NT2/D1 (cell line): ENCODE measurements at regions not wholly inside any gene's neighbourhood (a gene's known extent, or its start where the extent isn't known, plus 50 kb on each side); places are given as distances from the start of the nearest gene placed in this dataset.
"Not testable (repeated sequence)": the region's sequence is repeated elsewhere in the genome, so short reads cannot be mapped to it uniquely, and the experiment has no call there.

ENCODE experiments used
- DNase-seq: peaks from one replicate; pipeline ENCODE4 v3.0.0-alpha.2; 2011; ENCODE audit warnings: low read depth, low spot score
- H3K27me3 ChIP-seq: 2 replicates; pipeline ENCODE4 v1.6.0; 2011; ENCODE audit warnings: mild to moderate bottlenecking; ENCODE audit not compliant: insufficient read length, insufficient read depth
- H3K36me3 ChIP-seq: 2 replicates; pipeline ENCODE4 v1.6.1; 2011; ENCODE audit warnings: mild to moderate bottlenecking, low read length, mixed read lengths; ENCODE audit not compliant: insufficient read depth, insufficient read length
- H3K4me1 ChIP-seq: 2 replicates; pipeline ENCODE4 v1.5.1; 2011; ENCODE audit not compliant: insufficient read depth, insufficient read length
- H3K4me3 ChIP-seq: 2 replicates; pipeline ENCODE4 v1.5.1; 2011; ENCODE audit warnings: low read depth; ENCODE audit not compliant: insufficient read length
- H3K9ac ChIP-seq: 2 replicates; pipeline ENCODE4 v1.6.0; 2011; ENCODE audit warnings: low read depth; ENCODE audit not compliant: insufficient read length
- H3K9me3 ChIP-seq: 2 replicates; pipeline ENCODE4 v1.5.1; 2011; ENCODE audit warnings: mild to moderate bottlenecking, low read length; ENCODE audit not compliant: insufficient read depth
- SUZ12 ChIP-seq: IDR thresholded peaks from 2 replicates; pipeline ENCODE4 v1.6.1; 2011; ENCODE audit not compliant: insufficient read length, insufficient read depth; ENCODE audit errors: extremely low read depth
- YY1 ChIP-seq: IDR thresholded peaks from 2 replicates; pipeline ENCODE4 v1.6.1; 2011; ENCODE audit not compliant: insufficient read length, insufficient read depth
- ZNF274 ChIP-seq: IDR thresholded peaks from 2 replicates; pipeline ENCODE4 v1.6.1; 2011; ENCODE audit warnings: mild to moderate bottlenecking, low read depth, low read length

GRCh38 chr21:15300131-15300530, 235.3 kb upstream of the NRIP1 start:
- TF ChIP-seq ZNF274: no peak
- TF ChIP-seq SUZ12: no peak
- TF ChIP-seq YY1: no peak
- Histone ChIP-seq H3K9me3 (peaks cover 24% of the 10 kb centered on the region), H3K4me1 (no peaks in the 10 kb centered on the region), H3K4me3 (no peak overlapping the region), H3K36me3 (no peaks in the 10 kb centered on the region), H3K27me3 (no peaks in the 10 kb centered on the region), H3K9ac (no peak overlapping the region)
- DNase-seq: no peak

- TF ChIP-seq SUZ12 (no peak), ZNF274 (no peak), YY1 (no peak)
- no peaks in the 10 kb centered on the region for H3K36me3 ChIP-seq
- no peak for DNase-seq
- no peaks in the 10 kb centered on the region for H3K27me3 ChIP-seq
- peaks cover 31% of the 10 kb centered on the region for H3K9me3 ChIP-seq
- H3K9ac ChIP-seq: no peak overlapping the region
- no peaks in the 10 kb centered on the region for H3K4me1 ChIP-seq
- H3K4me3 ChIP-seq: no peak overlapping the region
Measured at GRCh38 chr21:15301014-15301413, 236.2 kb upstream of the NRIP1 start.

GRCh38 chr21:15301736-15302135, 236.9 kb upstream of the NRIP1 start:
- Histone ChIP-seq H3K27me3 (no peaks in the 10 kb centered on the region), H3K4me3 (no peak overlapping the region), H3K4me1 (no peaks in the 10 kb centered on the region), H3K9ac (no peak overlapping the region), H3K9me3 (peaks cover 32% of the 10 kb centered on the region), H3K36me3 (no peaks in the 10 kb centered on the region)
- TF ChIP-seq SUZ12: no peak
- no peak for TF ChIP-seq ZNF274
- no peak for TF ChIP-seq YY1
- DNase-seq: no peak

GRCh38 chr21:15306271-15306670, 241.5 kb upstream of the NRIP1 start:
- Histone ChIP-seq H3K27me3 (no peaks in the 10 kb centered on the region), H3K9ac (no peak overlapping the region), H3K9me3 (peaks cover 18% of the 10 kb centered on the region), H3K36me3 (no peaks in the 10 kb centered on the region), H3K4me3 (no peak overlapping the region), H3K4me1 (no peaks in the 10 kb centered on the region)
- TF ChIP-seq YY1 (no peak), ZNF274 (no peak), SUZ12 (no peak)
- DNase-seq: no peak

- TF ChIP-seq SUZ12: no peak
- TF ChIP-seq ZNF274: no peak
- no peak for TF ChIP-seq YY1
- H3K9ac ChIP-seq: no peak overlapping the region
- DNase-seq: no peak
- H3K27me3 ChIP-seq: no peaks in the 10 kb centered on the region
- H3K4me3 ChIP-seq: no peak overlapping the region
- no peaks in the 10 kb centered on the region for H3K36me3 ChIP-seq
- H3K4me1 ChIP-seq: no peaks in the 10 kb centered on the region
- H3K9me3 ChIP-seq: peaks cover 8% of the 10 kb centered on the region; the same call in 1 of the 2 replicates
Measured at GRCh38 chr21:15308333-15308732, 243.5 kb upstream of the NRIP1 start.

GRCh38 chr21:15309022-15309590, 244.3 kb upstream of the NRIP1 start:
- Histone ChIP-seq H3K9me3 (peaks cover 8% of the 10 kb centered on the region; the same call in 1 of the 2 replicates), H3K4me1 (no peaks in the 10 kb centered on the region), H3K36me3 (no peaks in the 10 kb centered on the region), H3K9ac (no peak overlapping the region), H3K27me3 (no peaks in the 10 kb centered on the region), H3K4me3 (no peak overlapping the region)
- TF ChIP-seq YY1: no peak
- TF ChIP-seq ZNF274: no peak
- TF ChIP-seq SUZ12: no peak
- no peak for DNase-seq

GRCh38 chr21:15309721-15310120, 244.9 kb upstream of the NRIP1 start:
- no peak for TF ChIP-seq ZNF274
- no peak for TF ChIP-seq SUZ12
- TF ChIP-seq YY1: no peak
- H3K27me3 ChIP-seq: no peaks in the 10 kb centered on the region
- H3K9me3 ChIP-seq: peaks cover 8% of the 10 kb centered on the region; the same call in 1 of the 2 replicates
- H3K4me1 ChIP-seq: no peaks in the 10 kb centered on the region
- no peaks in the 10 kb centered on the region for H3K36me3 ChIP-seq
- DNase-seq: no peak
- H3K4me3 ChIP-seq: no peak overlapping the region
- no peak overlapping the region for H3K9ac ChIP-seq

GRCh38 chr21:15311510-15311909, 246.7 kb upstream of the NRIP1 start:
- Histone ChIP-seq H3K9ac (no peak overlapping the region), H3K4me1 (no peaks in the 10 kb centered on the region), H3K36me3 (no peaks in the 10 kb centered on the region), H3K4me3 (no peak overlapping the region), H3K9me3 (no peaks in the 10 kb centered on the region), H3K27me3 (no peaks in the 10 kb centered on the region)
- DNase-seq: no peak
- TF ChIP-seq ZNF274 (no peak), SUZ12 (no peak), YY1 (no peak)

GRCh38 chr21:15317034-15317433, 252.2 kb upstream of the NRIP1 start:
- not testable (repeated sequence) for H3K9ac ChIP-seq, H3K36me3 ChIP-seq, H3K9me3 ChIP-seq, H3K4me1 ChIP-seq, H3K27me3 ChIP-seq, DNase-seq, H3K4me3 ChIP-seq
